OCI-LY3 (cell line): ENCODE measurements at regions not wholly inside any gene's neighbourhood (a gene's known extent, or its start where the extent isn't known, plus 50 kb on each side); places are given as distances from the start of the nearest gene placed in this dataset.
"Not testable (repeated sequence)": the region's sequence is repeated elsewhere in the genome, so short reads cannot be mapped to it uniquely, and the experiment has no call there.

ENCODE experiments used
- H2AFZ ChIP-seq: fragments of 200-600, 300-600 bp; shearing (Covaris generic); 2 replicates; pipeline ENCODE4 v1.6.0; 2014; ENCODE audit warnings: antibody characterized with exemption, low read depth, low read length
- H3K27ac ChIP-seq: fragments of 200-600, 300-600 bp; sonication (generic); 2 replicates; pipeline ENCODE4 v1.5.1; 2014; ENCODE audit warnings: mild to moderate bottlenecking, low read length, moderate library complexity, mixed read lengths
- H3K27me3 ChIP-seq: fragments of 200-600, 300-600 bp; sonication (generic); 2 replicates; pipeline ENCODE4 v1.6.1; 2014; ENCODE audit warnings: low read depth, low read length, mixed read lengths
- H3K36me3 ChIP-seq: fragments of 200-600, 300-600 bp; sonication (generic); replicated peaks from 2 replicates; pipeline ENCODE3; 2014; ENCODE audit warnings: low read depth, low read length, mixed read lengths
- H3K4me1 ChIP-seq: fragments of 300-600, 200-600 bp; sonication (generic); 2 replicates; pipeline ENCODE4 v1.6.1; 2014; ENCODE audit warnings: low read length, mixed read lengths
- H3K4me2 ChIP-seq: fragments of 200-600, 300-600 bp; sonication (generic); 2 replicates; pipeline ENCODE4 v1.6.1; 2014; ENCODE audit warnings: low read length, mixed read lengths
- H3K4me3 ChIP-seq: fragments of 300-600, 200-600 bp; sonication (generic); 2 replicates; pipeline ENCODE4 v1.5.1; 2014; ENCODE audit warnings: antibody characterized with exemption, mild to moderate bottlenecking, low read length, moderate library complexity
- H3K79me2 ChIP-seq: fragments of 300-600, 200-600 bp; shearing (Covaris generic); 2 replicates; pipeline ENCODE4 v1.6.1; 2014; ENCODE audit warnings: mild to moderate bottlenecking, low read length, mixed read lengths
- H3K9ac ChIP-seq: fragments of 300-600, 200-600 bp; shearing (Covaris generic); 2 replicates; pipeline ENCODE4 v1.6.0; 2014; ENCODE audit warnings: mild to moderate bottlenecking, low read length, moderate library complexity
- H3K9me3 ChIP-seq: fragments of 200-600, 300-600 bp; shearing (Covaris generic); 2 replicates; pipeline ENCODE4 v1.6.1; 2014; ENCODE audit warnings: low read length, mixed read lengths; ENCODE audit not compliant: insufficient read depth
- H4K20me1 ChIP-seq: fragments of 200-600, 300-600 bp; sonication (generic); 2 replicates; pipeline ENCODE4 v1.6.1; 2016; ENCODE audit warnings: low read length, mixed read lengths; ENCODE audit not compliant: insufficient read depth
- CTCF ChIP-seq: fragments of 200-600, 300-600 bp; sonication (generic); IDR thresholded peaks from 2 replicates; pipeline ENCODE4 v1.5.1; 2014; ENCODE audit warnings: antibody characterized with exemption, low read length, low read depth
- EZH2phosphoT487 ChIP-seq: fragments of 200-600 bp; shearing (Covaris generic); IDR thresholded peaks from 2 replicates; pipeline ENCODE4 v1.6.1; 2018; ENCODE audit warnings: antibody characterized with exemption, mixed run types, low read depth

- Histone ChIP-seq H3K4me3 (no peak overlapping the region), H3K79me2 (no peaks in the 10 kb centered on the region)
- no peak for TF ChIP-seq EZH2phosphoT487
- TF ChIP-seq CTCF = no peak
Measured at GRCh38 chr7:66453340-66453739, 175.3 kb upstream of the KCTD7 start.

GRCh38 chr7:66454600-66455225 lies 174.0 kb upstream of the KCTD7 start:
- H3K4me2 ChIP-seq = no peak overlapping the region
- no peaks in the 10 kb centered on the region for H3K27me3 ChIP-seq
- no peaks in the 10 kb centered on the region for H3K4me1 ChIP-seq
- H3K79me2 ChIP-seq = no peaks in the 10 kb centered on the region
- H3K27ac ChIP-seq = no peak overlapping the region
- H2AFZ ChIP-seq = no peak overlapping the region
- no peaks in the 10 kb centered on the region for H3K36me3 ChIP-seq
- no peaks in the 10 kb centered on the region for H3K9me3 ChIP-seq
- no peak overlapping the region for H3K4me3 ChIP-seq
- no peaks in the 10 kb centered on the region for H4K20me1 ChIP-seq
- no peak for TF ChIP-seq CTCF
- no peak for TF ChIP-seq EZH2phosphoT487
- no peak overlapping the region for H3K9ac ChIP-seq

More at GRCh38 chr7:66453340-66453739, 175.3 kb upstream of the KCTD7 start:
- H3K27me3 ChIP-seq = no peaks in the 10 kb centered on the region
- H3K4me1 ChIP-seq = no peaks in the 10 kb centered on the region
- H3K4me2 ChIP-seq = no peak overlapping the region
- no peaks in the 10 kb centered on the region for H3K36me3 ChIP-seq
- H3K9me3 ChIP-seq = no peaks in the 10 kb centered on the region
- H3K27ac ChIP-seq = no peak overlapping the region
- no peaks in the 10 kb centered on the region for H4K20me1 ChIP-seq
- no peak overlapping the region for H2AFZ ChIP-seq
- H3K9ac ChIP-seq = no peak overlapping the region

- H3K36me3 ChIP-seq, H3K79me2 ChIP-seq, H3K9ac ChIP-seq, H4K20me1 ChIP-seq, H2AFZ ChIP-seq, H3K27ac ChIP-seq, H3K4me2 ChIP-seq, H3K4me1 ChIP-seq, H3K4me3 ChIP-seq, H3K27me3 ChIP-seq, H3K9me3 ChIP-seq: not testable (repeated sequence)
Measured at GRCh38 chr7:66455432-66455831, 173.2 kb upstream of the KCTD7 start.

- not testable (repeated sequence) for H4K20me1 ChIP-seq, H3K27me3 ChIP-seq, H3K36me3 ChIP-seq, H3K27ac ChIP-seq, H3K9me3 ChIP-seq, H3K4me3 ChIP-seq, H3K79me2 ChIP-seq, H3K4me2 ChIP-seq, H3K4me1 ChIP-seq, H3K9ac ChIP-seq, H2AFZ ChIP-seq
Measured at GRCh38 chr7:66456431-66456830, 172.2 kb upstream of the KCTD7 start.

GRCh38 chr7:66458991-66459390 lies 169.7 kb upstream of the KCTD7 start:
- H3K4me1 ChIP-seq, H2AFZ ChIP-seq, H3K9ac ChIP-seq, H4K20me1 ChIP-seq, H3K27ac ChIP-seq, H3K9me3 ChIP-seq, H3K4me2 ChIP-seq, H3K79me2 ChIP-seq, H3K36me3 ChIP-seq, H3K4me3 ChIP-seq, H3K27me3 ChIP-seq: not testable (repeated sequence)

- not testable (repeated sequence) for H3K4me3 ChIP-seq, H3K9ac ChIP-seq, H3K9me3 ChIP-seq, H3K79me2 ChIP-seq, H3K36me3 ChIP-seq, H3K4me2 ChIP-seq, H3K27me3 ChIP-seq, H3K27ac ChIP-seq, H2AFZ ChIP-seq, H4K20me1 ChIP-seq, H3K4me1 ChIP-seq
Measured at GRCh38 chr7:66459783-66460413, 168.8 kb upstream of the KCTD7 start.
